Dermis blood vessel endothelial cell (primary cell): ENCODE measurements at regions not wholly inside any gene's neighbourhood (a gene's known extent, or its start where the extent isn't known, plus 50 kb on each side); places are given as distances from the start of the nearest gene placed in this dataset.
"Not testable (repeated sequence)": the region's sequence is repeated elsewhere in the genome, so short reads cannot be mapped to it uniquely, and the experiment has no call there.

ENCODE experiments used
- DNase-seq: peaks from one replicate; pipeline ENCODE4 v3.0.0; 2010

GRCh38 chr2:138066139-138066806, 102.0 kb downstream of the HNMT start:
- DNase-seq: no peak

- DNase-seq: no peak
These were observed 102.6 kb downstream of the HNMT start for GRCh38 chr2:138066841-138067240.

- not testable (repeated sequence) for DNase-seq
These were observed 104.4 kb downstream of the HNMT start for GRCh38 chr2:138068669-138069068.

- not testable (repeated sequence) for DNase-seq
These were observed 106.9 kb downstream of the HNMT start for GRCh38 chr2:138071042-138071719.

GRCh38 chr2:138071720-138072719, 107.7 kb downstream of the HNMT start:
- no peak for DNase-seq

- no peak for DNase-seq
These were observed 113.9 kb downstream of the HNMT start for GRCh38 chr2:138078153-138078552.

- DNase-seq: no peak
These were observed 115.7 kb downstream of the HNMT start for GRCh38 chr2:138079976-138080375.

GRCh38 chr2:138081225-138082073, 117.2 kb downstream of the HNMT start:
- DNase-seq: no peak

GRCh38 chr2:138084206-138084605, 119.9 kb downstream of the HNMT start:
- DNase-seq: no peak

- not testable (repeated sequence) for DNase-seq
These were observed 121.2 kb downstream of the HNMT start for GRCh38 chr2:138085441-138085840.

- DNase-seq: no peak
These were observed 122.3 kb downstream of the HNMT start for GRCh38 chr2:138086576-138086975.

GRCh38 chr2:138087751-138088593, 123.7 kb downstream of the HNMT start:
- no peak for DNase-seq

- DNase-seq: peak; percentile 74
These were observed 126.1 kb downstream of the HNMT start for GRCh38 chr2:138090330-138090729.

GRCh38 chr2:138093455-138093854, 129.2 kb downstream of the HNMT start:
- no peak for DNase-seq

GRCh38 chr2:138094031-138094430, 129.8 kb downstream of the HNMT start:
- no peak for DNase-seq

- DNase-seq: no peak
These were observed 131.1 kb downstream of the HNMT start for GRCh38 chr2:138095336-138095735.

- DNase-seq: not testable (repeated sequence)
These were observed 135.0 kb downstream of the HNMT start for GRCh38 chr2:138099288-138099687.

- DNase-seq: no peak
These were observed 137.4 kb downstream of the HNMT start for GRCh38 chr2:138101718-138102117.

- no peak for DNase-seq
These were observed 138.4 kb downstream of the HNMT start for GRCh38 chr2:138102664-138103063.

- no peak for DNase-seq
These were observed 138.9 kb downstream of the HNMT start for GRCh38 chr2:138103156-138103555.

- DNase-seq: no peak
These were observed 139.8 kb downstream of the HNMT start for GRCh38 chr2:138104071-138104470.
